ENCODE measurements at regions not wholly inside any gene's neighbourhood (a gene's known extent, or its start where the extent isn't known, plus 50 kb on each side); places are given as distances from the start of the nearest gene placed in this dataset.

- no peak for DNase-seq (ENCODE audit: extremely low read depth in 1 of 4, low spot score in 3 of 4)
- peaks cover 0 to 5% of the 10 kb centered on the region in 2 experiments; a peak in 3 of 5 replicates for H3K27me3 ChIP-seq (ENCODE audit: control insufficient read depth in 2 of 2, insufficient read depth in 2 of 2, low read length in 2 of 2)
- H3K4me3 ChIP-seq: no peak overlapping the region
- H3K4me2 ChIP-seq (ENCODE audit: insufficient read depth, low read length): no peak overlapping the region
- ChIA-PET CTCF (ENCODE audit: low intra/inter-chr PET ratio) (no interaction called here), POLR2A (interaction anchor here (0.7 kb wide), 1 partner anchor 9 kb away, joined by 5 read pairs; no protein-coding TSS in a partner anchor)
- intact Hi-C loops (cut with micrococcal nuclease) (no loop called here), in situ Hi-C loops (cut with MboI) (no loop called here)
- H3K27ac ChIP-seq (ENCODE audit: extremely low read depth, low read depth, low read length): no peak overlapping the region
- no peak for FAIRE-seq
- no peaks in the 10 kb centered on the region for H4K20me1 ChIP-seq (replicated peaks; ENCODE audit: control insufficient read depth, insufficient read depth, low read length)
- H3K9me1 ChIP-seq (ENCODE audit: control insufficient read depth, insufficient read depth, low read length): no peaks in the 10 kb centered on the region
- H3K9ac ChIP-seq (ENCODE audit: insufficient read depth in 1 of 2, low read depth in 2 of 2, low read length in 2 of 2): no peak overlapping the region
- no peaks in the 10 kb centered on the region for H3K36me3 ChIP-seq (ENCODE audit: control insufficient read depth, insufficient read depth, low read length)
- H2AFZ ChIP-seq (ENCODE audit: low read depth, low read length): no peak overlapping the region
- no peak for ATAC-seq
- BruUV-seq (replicated peaks): no TSS peak
- 2% methylated on average over 3 of the region's 3 CpGs for WGBS (ENCODE audit: insufficient coverage, low coverage, missing lambda C conversion rate)
- H3K9me3 ChIP-seq (replicated peaks; ENCODE audit: control insufficient read depth, insufficient read depth, low read depth, low read length): no peaks in the 10 kb centered on the region
- H3K79me2 ChIP-seq (ENCODE audit: control insufficient read depth, insufficient read depth, low read length): no peaks in the 10 kb centered on the region
- no peaks in the 10 kb centered on the region for H3K4me1 ChIP-seq (replicated peaks in 1 of 2; ENCODE audit: control insufficient read depth in 2 of 2, insufficient read depth in 2 of 2, low read length in 2 of 2)
- TF ChIP-seq SIN3A (IDR thresholded peaks at IDR 0.05; ENCODE audit: borderline replicate concordance in 2 of 2, control insufficient read depth in 1 of 2, low read depth in 2 of 2, low read length in 2 of 2): no peak
- no peak for TF ChIP-seq PTRF (tag; IDR thresholded peaks at IDR 0.05)
- TF ChIP-seq, protein P1, sequence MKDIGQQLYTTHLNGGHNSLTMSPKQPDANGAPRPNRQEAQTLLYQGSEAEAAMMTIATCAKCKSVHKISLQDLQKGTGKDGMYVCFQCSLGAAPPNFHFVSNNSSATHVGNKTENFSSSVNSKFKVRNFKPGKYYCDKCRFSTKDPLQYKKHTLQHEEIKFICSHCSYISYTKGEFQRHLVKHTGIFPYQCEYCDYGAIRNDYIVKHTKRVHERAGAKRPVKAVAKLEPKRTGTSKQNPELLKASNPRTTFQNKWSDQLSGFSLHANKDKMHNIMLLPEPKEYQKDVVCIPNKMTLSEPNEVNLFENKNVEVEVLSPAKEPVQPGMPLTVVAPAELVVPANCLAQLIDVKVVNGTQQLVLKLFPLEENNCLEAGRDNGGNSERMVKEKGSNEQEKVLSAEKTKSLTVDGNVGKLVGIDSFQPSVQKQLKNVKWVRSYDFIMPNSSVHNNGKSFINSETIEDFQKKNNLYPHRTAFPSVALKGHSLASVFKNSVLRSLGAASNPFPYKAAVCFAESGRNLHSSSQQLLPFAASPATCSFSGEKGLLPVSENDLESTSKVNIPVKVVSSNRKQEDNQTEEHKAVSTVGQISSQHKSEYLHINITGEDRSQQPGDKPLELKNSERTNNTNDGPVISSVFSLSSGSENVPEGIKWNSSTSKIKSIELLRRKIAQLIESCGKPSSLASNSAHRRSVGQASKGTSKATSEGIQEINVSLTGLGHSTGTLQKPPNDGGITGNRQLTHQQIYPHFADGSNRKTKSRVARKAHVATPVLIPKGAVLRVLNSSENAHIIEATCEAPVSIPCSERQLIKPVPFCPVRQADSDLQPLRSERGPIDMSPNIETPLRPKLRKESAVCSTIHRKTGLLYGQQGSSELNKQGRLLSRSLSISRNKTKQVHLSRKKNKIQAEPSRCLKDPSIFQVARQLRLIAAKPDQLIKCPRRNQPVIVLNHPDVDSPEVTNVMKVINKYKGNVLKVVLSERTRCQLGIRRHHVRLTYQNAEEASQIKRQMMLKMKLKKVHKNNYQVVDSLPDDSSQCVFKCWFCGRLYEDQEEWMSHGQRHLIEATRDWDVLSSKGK (CRISPR knock-in tag; IDR thresholded peaks at IDR 0.05): no peak
- TF ChIP-seq CREB5 (CRISPR knock-in tag; IDR thresholded peaks at IDR 0.05): no peak
- TF ChIP-seq ZKSCAN1 (IDR thresholded peaks at IDR 0.05; ENCODE audit: low read depth, low read length): no peak
- TF ChIP-seq TEAD2 (tag; IDR thresholded peaks at IDR 0.05): no peak
- TF ChIP-seq HMG20B (CRISPR knock-in tag; IDR thresholded peaks at IDR 0.05): no peak
- no peak for TF ChIP-seq SP2 (IDR thresholded peaks at IDR 0.05; ENCODE audit: extremely low read depth, low read depth, low read length, poor library complexity, severe bottlenecking)
- TF ChIP-seq ZNF24 (IDR thresholded peaks at IDR 0.05): no peak
- TF ChIP-seq, protein P2, sequence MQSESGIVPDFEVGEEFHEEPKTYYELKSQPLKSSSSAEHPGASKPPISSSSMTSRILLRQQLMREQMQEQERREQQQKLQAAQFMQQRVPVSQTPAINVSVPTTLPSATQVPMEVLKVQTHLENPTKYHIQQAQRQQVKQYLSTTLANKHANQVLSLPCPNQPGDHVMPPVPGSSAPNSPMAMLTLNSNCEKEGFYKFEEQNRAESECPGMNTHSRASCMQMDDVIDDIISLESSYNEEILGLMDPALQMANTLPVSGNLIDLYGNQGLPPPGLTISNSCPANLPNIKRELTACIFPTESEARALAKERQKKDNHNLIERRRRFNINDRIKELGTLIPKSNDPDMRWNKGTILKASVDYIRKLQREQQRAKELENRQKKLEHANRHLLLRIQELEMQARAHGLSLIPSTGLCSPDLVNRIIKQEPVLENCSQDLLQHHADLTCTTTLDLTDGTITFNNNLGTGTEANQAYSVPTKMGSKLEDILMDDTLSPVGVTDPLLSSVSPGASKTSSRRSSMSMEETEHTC (IDR thresholded peaks at IDR 0.05): no peak
- no peak for TF ChIP-seq ADNP (tag; IDR thresholded peaks at IDR 0.05)
- no peak for TF ChIP-seq ZBTB7A (IDR thresholded peaks at IDR 0.05; ENCODE audit: borderline replicate concordance, control insufficient read depth, low read depth, low read length)
- no peak for TF ChIP-seq ZNF561 (CRISPR knock-in tag; conservative IDR thresholded peaks at IDR 0.05)
- TF ChIP-seq RAD21 (CRISPR knock-in tag; conservative IDR thresholded peaks at IDR 0.05 in 1 of 2, IDR thresholded peaks at IDR 0.05 in 1 of 2): no peak
- TF ChIP-seq ZNF23 (CRISPR knock-in tag; IDR thresholded peaks at IDR 0.05): no peak
- TF ChIP-seq RBM14 (IDR thresholded peaks at IDR 0.05; ENCODE audit: borderline replicate concordance, insufficient read depth, low read depth, low read length): no peak
- no peak for TF ChIP-seq CBX5 (IDR thresholded peaks at IDR 0.05; ENCODE audit: borderline replicate concordance, low read depth)
- TF ChIP-seq ZNF263 (CRISPR knock-in tag; IDR thresholded peaks at IDR 0.05; ENCODE audit: borderline replicate concordance): no peak
Observed at GRCh38 chr10:4685491-4685890, 140.5 kb upstream of the AKR1E2 start.

All from K562 (cell line).